ENCODE measurements at regions not wholly inside any gene's neighbourhood (a gene's known extent, or its start where the extent isn't known, plus 50 kb on each side); places are given as distances from the start of the nearest gene placed in this dataset.

DNA sequence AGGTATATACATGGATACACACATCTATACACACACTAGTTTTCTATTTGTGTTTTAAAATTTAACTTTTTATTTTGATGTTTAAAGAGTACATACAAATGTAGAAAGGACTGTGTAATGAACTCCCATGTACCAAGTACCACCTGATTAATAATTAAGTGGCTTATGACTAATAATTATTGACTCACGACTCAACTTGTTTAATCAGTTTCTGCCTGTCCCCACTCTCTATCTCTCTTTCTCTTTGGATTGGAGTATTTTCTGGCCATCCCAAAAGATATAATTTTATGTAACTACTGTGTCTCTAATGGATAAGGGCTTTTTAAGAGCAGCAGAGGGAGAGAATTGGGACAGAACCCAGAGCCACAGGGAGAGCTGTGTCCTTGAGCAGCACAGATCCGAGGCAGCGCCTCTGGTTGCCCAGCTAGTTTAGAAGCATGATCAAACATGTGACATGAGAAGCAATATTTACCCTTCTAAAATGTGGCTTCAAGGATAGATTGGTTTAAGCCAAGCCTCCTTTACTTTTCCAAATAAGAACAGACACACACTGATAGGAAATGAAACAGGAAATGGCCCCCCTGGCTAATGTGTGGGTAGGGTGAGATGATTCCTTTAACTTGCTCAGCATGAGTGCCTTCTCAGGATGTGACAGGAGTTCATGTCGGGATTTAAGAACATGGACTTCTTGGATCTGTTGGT is 81.0 kb downstream of the ERMARD start:
- Mint-ChIP-seq H3K27me3 (ENCODE audit: unreplicated experiment) (peaks cover 20% of the 10 kb centered on the region), H3K4me1 (ENCODE audit: low read depth, unreplicated experiment) (peaks cover 21% of the 10 kb centered on the region), H3K4me3 (ENCODE audit: low read depth, unreplicated experiment) (peak overlapping the region; percentile 70), H3K27ac (ENCODE audit: unreplicated experiment) (no peak overlapping the region), H3K9me3 (ENCODE audit: low read depth, unreplicated experiment) (peaks cover 4% of the 10 kb centered on the region), H3K36me3 (ENCODE audit: insufficient read depth, unreplicated experiment) (no peaks in the 10 kb centered on the region)
- DNase-seq: no peak
- CTCF ChIA-PET: interaction anchor here (0.7 to 2.1 kb wide), 5 partner anchors 42 to 698 kb away, joined by 3 to 12 read pairs (median 7); no protein-coding TSS in a partner anchor
- no TSS peak for BruUV-seq (replicated peaks)
- TF ChIP-seq, protein P1, sequence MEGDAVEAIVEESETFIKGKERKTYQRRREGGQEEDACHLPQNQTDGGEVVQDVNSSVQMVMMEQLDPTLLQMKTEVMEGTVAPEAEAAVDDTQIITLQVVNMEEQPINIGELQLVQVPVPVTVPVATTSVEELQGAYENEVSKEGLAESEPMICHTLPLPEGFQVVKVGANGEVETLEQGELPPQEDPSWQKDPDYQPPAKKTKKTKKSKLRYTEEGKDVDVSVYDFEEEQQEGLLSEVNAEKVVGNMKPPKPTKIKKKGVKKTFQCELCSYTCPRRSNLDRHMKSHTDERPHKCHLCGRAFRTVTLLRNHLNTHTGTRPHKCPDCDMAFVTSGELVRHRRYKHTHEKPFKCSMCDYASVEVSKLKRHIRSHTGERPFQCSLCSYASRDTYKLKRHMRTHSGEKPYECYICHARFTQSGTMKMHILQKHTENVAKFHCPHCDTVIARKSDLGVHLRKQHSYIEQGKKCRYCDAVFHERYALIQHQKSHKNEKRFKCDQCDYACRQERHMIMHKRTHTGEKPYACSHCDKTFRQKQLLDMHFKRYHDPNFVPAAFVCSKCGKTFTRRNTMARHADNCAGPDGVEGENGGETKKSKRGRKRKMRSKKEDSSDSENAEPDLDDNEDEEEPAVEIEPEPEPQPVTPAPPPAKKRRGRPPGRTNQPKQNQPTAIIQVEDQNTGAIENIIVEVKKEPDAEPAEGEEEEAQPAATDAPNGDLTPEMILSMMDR (IDR thresholded peaks at IDR 0.05; ENCODE audit: unreplicated experiment): no peak
- intact Hi-C loops (cut with micrococcal nuclease; ENCODE audit: unreplicated experiment): loop anchor here (5.0 kb wide), 2 partner anchors 460 to 685 kb away; partner anchors contain the start of gene DLL1

DNA sequence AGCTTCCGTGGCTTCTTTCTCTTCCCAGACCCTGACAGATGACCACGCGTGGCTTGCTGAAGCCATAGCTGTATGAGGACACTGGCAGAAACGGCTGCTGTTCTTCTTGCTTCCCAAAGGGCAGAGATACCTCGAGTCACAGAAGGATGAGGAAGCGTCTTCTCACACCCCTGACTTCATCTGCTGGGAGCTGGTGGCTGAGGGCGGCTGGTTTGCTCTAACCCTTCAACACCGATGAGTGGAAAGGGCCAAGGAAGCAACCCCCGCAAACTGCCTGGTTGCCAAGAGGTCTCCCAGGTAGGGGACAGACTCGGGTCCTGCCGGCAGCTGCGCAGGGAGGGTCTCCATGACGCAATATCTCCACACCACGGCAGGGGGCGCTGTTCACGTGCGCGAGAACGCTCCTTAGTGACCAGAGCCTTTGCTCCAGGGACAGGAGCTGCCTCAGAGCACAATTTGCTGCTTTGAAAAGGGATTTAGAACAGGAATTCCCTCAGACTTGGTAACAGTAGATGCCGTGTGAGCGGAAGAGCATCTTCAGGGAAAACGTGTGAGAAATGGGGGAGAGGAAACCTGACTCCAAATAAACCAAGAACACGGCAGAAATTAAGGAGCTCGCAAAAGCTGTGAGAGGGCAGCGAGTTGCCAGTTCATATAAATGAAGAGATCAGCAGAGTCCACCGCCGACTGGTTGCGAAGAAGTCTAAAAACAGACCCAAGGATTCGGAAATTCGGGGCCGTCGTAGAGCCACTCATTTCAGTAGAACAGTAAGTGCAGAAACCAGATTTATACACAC is 80.2 kb downstream of the ERMARD start:
- H3K9me3 Mint-ChIP-seq (ENCODE audit: low read depth, unreplicated experiment): peaks cover 2% of the 10 kb centered on the region

More for the DNA sequence above, 80.2 kb downstream of the ERMARD start:
- Mint-ChIP-seq H3K36me3 (ENCODE audit: insufficient read depth, unreplicated experiment) (no peaks in the 10 kb centered on the region), H3K4me3 (ENCODE audit: low read depth, unreplicated experiment) (peak overlapping the region; percentile 70), H3K4me1 (ENCODE audit: low read depth, unreplicated experiment) (peaks cover 21% of the 10 kb centered on the region), H3K27ac (ENCODE audit: unreplicated experiment) (peak overlapping the region; percentile 48), H3K27me3 (ENCODE audit: unreplicated experiment) (peaks cover 27% of the 10 kb centered on the region)
- no TSS peak for BruUV-seq (replicated peaks)
- CTCF ChIA-PET: interaction anchor here (0.7 to 2.1 kb wide), 5 partner anchors 42 to 698 kb away, joined by 3 to 12 read pairs (median 7); no protein-coding TSS in a partner anchor
- TF ChIP-seq, protein P1 (IDR thresholded peaks at IDR 0.05; ENCODE audit: unreplicated experiment): peak; percentile 71
- DNase-seq: peak; percentile 78
- intact Hi-C loops (cut with micrococcal nuclease; ENCODE audit: unreplicated experiment): loop anchor here (5.0 kb wide), 2 partner anchors 461 to 686 kb away; partner anchors contain the start of gene DLL1
